DOHH2 (cell line): ENCODE measurements at regions not wholly inside any gene's neighbourhood (a gene's known extent, or its start where the extent isn't known, plus 50 kb on each side); places are given as distances from the start of the nearest gene placed in this dataset.

Source experiments
- CTCF ChIP-seq: fragments of 200-600 bp; sonication (generic); IDR thresholded peaks from one replicate; pipeline ENCODE4 v1.5.1; 2014; ENCODE audit warnings: antibody characterized with exemption, mild to moderate bottlenecking, low read depth, low read length; ENCODE audit not compliant: poor library complexity, severe bottlenecking
- EZH2phosphoT487 ChIP-seq: fragments of 200-600 bp; sonication (generic); IDR thresholded peaks from 2 replicates; pipeline ENCODE4 v1.6.1; 2017; ENCODE audit warnings: borderline replicate concordance, mild to moderate bottlenecking, antibody characterized with exemption, low read length, moderate library complexity, mixed read lengths

GRCh38 chr6:168773788-168774187 is 332.8 kb downstream of the SMOC2 start:
- no peak for TF ChIP-seq CTCF
- TF ChIP-seq EZH2phosphoT487: no peak
